Inflammatory macrophage treated with lipopolysaccharide for 4 hours (primary cell): ENCODE measurements at regions not wholly inside any gene's neighbourhood (a gene's known extent, or its start where the extent isn't known, plus 50 kb on each side); places are given as distances from the start of the nearest gene placed in this dataset.
"Not testable (repeated sequence)": the region's sequence is repeated elsewhere in the genome, so short reads cannot be mapped to it uniquely, and the experiment has no call there.

ENCODE experiments used
- DNase-seq: peaks from one replicate; pipeline ENCODE4 v3.0.0-alpha.2; 2020

GRCh38 chr2:121066526-121066925 lies 218.5 kb downstream of the TFCP2L1 start:
- no peak for DNase-seq

- no peak for DNase-seq
Measured at GRCh38 chr2:121068851-121069250, 216.2 kb downstream of the TFCP2L1 start.

GRCh38 chr2:121069434-121069969 lies 215.5 kb downstream of the TFCP2L1 start:
- DNase-seq: no peak

- DNase-seq: not testable (repeated sequence)
Measured at GRCh38 chr2:121070061-121070460, 214.9 kb downstream of the TFCP2L1 start.

- peak; percentile 25 for DNase-seq
Measured at GRCh38 chr2:121071034-121071504, 213.9 kb downstream of the TFCP2L1 start.

GRCh38 chr2:121072784-121073183 lies 212.2 kb downstream of the TFCP2L1 start:
- no peak for DNase-seq

GRCh38 chr2:121073320-121074210 lies 211.4 kb downstream of the TFCP2L1 start:
- no peak for DNase-seq

- DNase-seq: no peak
Measured at GRCh38 chr2:121074293-121074932, 210.6 kb downstream of the TFCP2L1 start.

- DNase-seq: peak; percentile 47
Measured at GRCh38 chr2:121075006-121075551, 209.9 kb downstream of the TFCP2L1 start.

GRCh38 chr2:121075641-121076497 lies 209.1 kb downstream of the TFCP2L1 start:
- DNase-seq: no peak

- no peak for DNase-seq
Measured at GRCh38 chr2:121076498-121076820, 208.5 kb downstream of the TFCP2L1 start.

- DNase-seq: peak; percentile 54
Measured at GRCh38 chr2:121076885-121077549, 208.0 kb downstream of the TFCP2L1 start.

GRCh38 chr2:121078899-121079298 lies 206.1 kb downstream of the TFCP2L1 start:
- DNase-seq: no peak

- DNase-seq: peak; percentile 33
Measured at GRCh38 chr2:121080013-121080772, 204.8 kb downstream of the TFCP2L1 start.

- no peak for DNase-seq
Measured at GRCh38 chr2:121081701-121082100, 203.3 kb downstream of the TFCP2L1 start.

GRCh38 chr2:121082191-121082590 lies 202.8 kb downstream of the TFCP2L1 start:
- no peak for DNase-seq

- DNase-seq: no peak
Measured at GRCh38 chr2:121084130-121084680, 200.8 kb downstream of the TFCP2L1 start.

GRCh38 chr2:121085801-121086200 lies 199.2 kb downstream of the TFCP2L1 start:
- no peak for DNase-seq

GRCh38 chr2:121086450-121086849 lies 198.6 kb downstream of the TFCP2L1 start:
- no peak for DNase-seq

GRCh38 chr2:121087117-121087516 lies 197.9 kb downstream of the TFCP2L1 start:
- no peak for DNase-seq
